ENCODE measurements at regions not wholly inside any gene's neighbourhood (a gene's known extent, or its start where the extent isn't known, plus 50 kb on each side); places are given as distances from the start of the nearest gene placed in this dataset.

DNA sequence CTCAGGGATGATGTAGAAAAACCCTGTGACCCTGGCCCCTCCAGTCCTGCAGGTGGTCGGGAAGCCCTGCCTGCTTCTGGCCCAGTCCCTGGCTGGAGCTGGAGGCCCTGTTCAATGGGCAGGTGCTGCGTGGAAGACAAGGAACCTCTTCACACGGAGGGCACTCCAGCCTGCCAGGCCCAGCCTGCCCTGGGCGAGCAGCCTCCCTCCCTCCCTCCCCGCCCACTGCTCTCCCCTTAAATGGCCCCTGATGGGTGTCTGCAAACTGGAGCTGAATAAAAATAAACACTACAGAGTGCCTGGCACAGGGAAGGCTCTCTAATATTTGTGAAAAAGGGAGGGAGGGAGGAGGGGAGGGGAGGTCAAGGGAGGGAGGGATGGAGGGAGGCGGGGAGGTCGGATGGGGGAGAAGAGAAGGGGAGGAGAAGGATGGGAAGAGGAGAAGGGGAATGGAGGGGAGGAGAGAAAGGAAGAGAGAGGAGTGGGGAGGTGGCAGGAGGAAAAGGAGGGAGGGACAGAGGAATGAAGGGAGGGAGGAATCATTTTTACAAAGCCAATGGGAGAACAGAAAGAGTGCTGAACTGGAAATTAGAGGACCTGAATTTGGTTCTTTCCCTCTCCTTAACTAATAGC lies 222.8 kb upstream of the TNRC6C start:
- no peak overlapping the region for H3K27ac ChIP-seq
- no peaks in the 10 kb centered on the region for H3K79me2 ChIP-seq (ENCODE audit: insufficient read depth, low read depth)
- H3K36me3 ChIP-seq (ENCODE audit: insufficient read depth), result no peaks in the 10 kb centered on the region
- H3K9ac ChIP-seq, result no peak overlapping the region
- H3K4me2 ChIP-seq, result no peak overlapping the region
- H3K27me3 ChIP-seq (ENCODE audit: insufficient read depth, low read depth), result no peaks in the 10 kb centered on the region
- TF ChIP-seq, protein P1, sequence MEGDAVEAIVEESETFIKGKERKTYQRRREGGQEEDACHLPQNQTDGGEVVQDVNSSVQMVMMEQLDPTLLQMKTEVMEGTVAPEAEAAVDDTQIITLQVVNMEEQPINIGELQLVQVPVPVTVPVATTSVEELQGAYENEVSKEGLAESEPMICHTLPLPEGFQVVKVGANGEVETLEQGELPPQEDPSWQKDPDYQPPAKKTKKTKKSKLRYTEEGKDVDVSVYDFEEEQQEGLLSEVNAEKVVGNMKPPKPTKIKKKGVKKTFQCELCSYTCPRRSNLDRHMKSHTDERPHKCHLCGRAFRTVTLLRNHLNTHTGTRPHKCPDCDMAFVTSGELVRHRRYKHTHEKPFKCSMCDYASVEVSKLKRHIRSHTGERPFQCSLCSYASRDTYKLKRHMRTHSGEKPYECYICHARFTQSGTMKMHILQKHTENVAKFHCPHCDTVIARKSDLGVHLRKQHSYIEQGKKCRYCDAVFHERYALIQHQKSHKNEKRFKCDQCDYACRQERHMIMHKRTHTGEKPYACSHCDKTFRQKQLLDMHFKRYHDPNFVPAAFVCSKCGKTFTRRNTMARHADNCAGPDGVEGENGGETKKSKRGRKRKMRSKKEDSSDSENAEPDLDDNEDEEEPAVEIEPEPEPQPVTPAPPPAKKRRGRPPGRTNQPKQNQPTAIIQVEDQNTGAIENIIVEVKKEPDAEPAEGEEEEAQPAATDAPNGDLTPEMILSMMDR (conservative IDR thresholded peaks at IDR 0.05; ENCODE audit: low read depth, low read length), result no peak
- H4K20me1 ChIP-seq (ENCODE audit: insufficient read depth), result no peaks in the 10 kb centered on the region
- no peak overlapping the region for H2AFZ ChIP-seq (ENCODE audit: low read depth)
- H3K4me3 ChIP-seq (IDR thresholded peaks at IDR 0.05; ENCODE audit: insufficient read depth, low read depth, low read length), result no peak overlapping the region
- no peaks in the 10 kb centered on the region for H3K4me1 ChIP-seq (ENCODE audit: low read depth, poor library complexity, severe bottlenecking)

- TF ChIP-seq, protein P1 (conservative IDR thresholded peaks at IDR 0.05; ENCODE audit: low read depth, low read length), result no peak
Measured at GRCh38 chr17:77736199-77736585, 222.3 kb upstream of the TNRC6C start.

DNA sequence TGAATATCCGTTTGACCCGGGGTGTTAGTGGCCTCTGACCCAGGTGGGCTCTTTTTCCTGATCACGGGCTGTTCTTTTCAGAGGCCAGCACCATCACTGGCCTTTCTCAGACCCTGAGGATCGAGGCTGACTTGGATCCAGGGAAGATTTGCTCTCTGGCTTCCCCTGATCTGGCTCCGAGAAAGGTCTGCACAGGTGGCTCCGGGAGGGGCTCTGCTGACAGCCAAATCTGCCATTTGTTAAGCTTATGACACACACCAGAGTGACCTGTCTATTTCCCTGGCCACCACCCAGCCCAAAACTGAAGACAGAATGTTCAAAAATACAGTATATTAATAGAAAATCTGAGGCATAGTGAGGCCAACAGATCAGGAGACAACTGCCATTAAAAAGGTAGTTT lies 221.8 kb upstream of the TNRC6C start:
- Histone ChIP-seq H3K9ac (no peak overlapping the region), H3K27ac (no peak overlapping the region), H3K36me3 (ENCODE audit: insufficient read depth) (no peaks in the 10 kb centered on the region), H3K27me3 (ENCODE audit: insufficient read depth, low read depth) (no peaks in the 10 kb centered on the region), H3K4me3 (IDR thresholded peaks at IDR 0.05; ENCODE audit: insufficient read depth, low read depth, low read length) (no peak overlapping the region), H3K4me1 (ENCODE audit: low read depth, poor library complexity, severe bottlenecking) (no peaks in the 10 kb centered on the region), H4K20me1 (ENCODE audit: insufficient read depth) (no peaks in the 10 kb centered on the region), H3K4me2 (no peak overlapping the region), H3K79me2 (ENCODE audit: insufficient read depth, low read depth) (no peaks in the 10 kb centered on the region), H2AFZ (ENCODE audit: low read depth) (no peak overlapping the region)
- TF ChIP-seq, protein P1 (conservative IDR thresholded peaks at IDR 0.05; ENCODE audit: low read depth, low read length), result no peak

More at GRCh38 chr17:77736199-77736585, 222.3 kb upstream of the TNRC6C start:
- Histone ChIP-seq H3K79me2 (ENCODE audit: insufficient read depth, low read depth) (no peaks in the 10 kb centered on the region), H3K4me1 (ENCODE audit: low read depth, poor library complexity, severe bottlenecking) (no peaks in the 10 kb centered on the region), H3K4me2 (no peak overlapping the region), H3K27me3 (ENCODE audit: insufficient read depth, low read depth) (no peaks in the 10 kb centered on the region), H3K4me3 (IDR thresholded peaks at IDR 0.05; ENCODE audit: insufficient read depth, low read depth, low read length) (no peak overlapping the region), H3K9ac (no peak overlapping the region), H2AFZ (ENCODE audit: low read depth) (no peak overlapping the region), H4K20me1 (ENCODE audit: insufficient read depth) (no peaks in the 10 kb centered on the region), H3K27ac (no peak overlapping the region), H3K36me3 (ENCODE audit: insufficient read depth) (no peaks in the 10 kb centered on the region)

GRCh38 chr17:77737442-77738265 lies 220.8 kb upstream of the TNRC6C start:
- Histone ChIP-seq H4K20me1 (ENCODE audit: insufficient read depth) (no peaks in the 10 kb centered on the region), H3K27me3 (ENCODE audit: insufficient read depth, low read depth) (no peaks in the 10 kb centered on the region), H2AFZ (ENCODE audit: low read depth) (no peak overlapping the region), H3K4me2 (no peak overlapping the region), H3K79me2 (ENCODE audit: insufficient read depth, low read depth) (no peaks in the 10 kb centered on the region), H3K9ac (no peak overlapping the region), H3K36me3 (ENCODE audit: insufficient read depth) (no peaks in the 10 kb centered on the region), H3K4me3 (IDR thresholded peaks at IDR 0.05; ENCODE audit: insufficient read depth, low read depth, low read length) (no peak overlapping the region), H3K4me1 (ENCODE audit: low read depth, poor library complexity, severe bottlenecking) (no peaks in the 10 kb centered on the region), H3K27ac (no peak overlapping the region)
- TF ChIP-seq, protein P1 (conservative IDR thresholded peaks at IDR 0.05; ENCODE audit: low read depth, low read length), result no peak
